OCI-LY3 (cell line): ENCODE measurements at regions not wholly inside any gene's neighbourhood (a gene's known extent, or its start where the extent isn't known, plus 50 kb on each side); places are given as distances from the start of the nearest gene placed in this dataset.

Source experiments
- H2AFZ ChIP-seq: fragments of 200-600, 300-600 bp; shearing (Covaris generic); 2 replicates; pipeline ENCODE4 v1.6.0; 2014; ENCODE audit warnings: antibody characterized with exemption, low read depth, low read length
- H3K27ac ChIP-seq: fragments of 200-600, 300-600 bp; sonication (generic); 2 replicates; pipeline ENCODE4 v1.5.1; 2014; ENCODE audit warnings: mild to moderate bottlenecking, low read length, moderate library complexity, mixed read lengths
- H3K27me3 ChIP-seq: fragments of 200-600, 300-600 bp; sonication (generic); 2 replicates; pipeline ENCODE4 v1.6.1; 2014; ENCODE audit warnings: low read depth, low read length, mixed read lengths
- H3K36me3 ChIP-seq: fragments of 200-600, 300-600 bp; sonication (generic); replicated peaks from 2 replicates; pipeline ENCODE3; 2014; ENCODE audit warnings: low read depth, low read length, mixed read lengths
- H3K4me1 ChIP-seq: fragments of 300-600, 200-600 bp; sonication (generic); 2 replicates; pipeline ENCODE4 v1.6.1; 2014; ENCODE audit warnings: low read length, mixed read lengths
- H3K4me2 ChIP-seq: fragments of 200-600, 300-600 bp; sonication (generic); 2 replicates; pipeline ENCODE4 v1.6.1; 2014; ENCODE audit warnings: low read length, mixed read lengths
- H3K4me3 ChIP-seq: fragments of 300-600, 200-600 bp; sonication (generic); 2 replicates; pipeline ENCODE4 v1.5.1; 2014; ENCODE audit warnings: antibody characterized with exemption, mild to moderate bottlenecking, low read length, moderate library complexity
- H3K79me2 ChIP-seq: fragments of 300-600, 200-600 bp; shearing (Covaris generic); 2 replicates; pipeline ENCODE4 v1.6.1; 2014; ENCODE audit warnings: mild to moderate bottlenecking, low read length, mixed read lengths
- H3K9ac ChIP-seq: fragments of 300-600, 200-600 bp; shearing (Covaris generic); 2 replicates; pipeline ENCODE4 v1.6.0; 2014; ENCODE audit warnings: mild to moderate bottlenecking, low read length, moderate library complexity
- H3K9me3 ChIP-seq: fragments of 200-600, 300-600 bp; shearing (Covaris generic); 2 replicates; pipeline ENCODE4 v1.6.1; 2014; ENCODE audit warnings: low read length, mixed read lengths; ENCODE audit not compliant: insufficient read depth
- H4K20me1 ChIP-seq: fragments of 200-600, 300-600 bp; sonication (generic); 2 replicates; pipeline ENCODE4 v1.6.1; 2016; ENCODE audit warnings: low read length, mixed read lengths; ENCODE audit not compliant: insufficient read depth
- EZH2phosphoT487 ChIP-seq: fragments of 200-600 bp; shearing (Covaris generic); IDR thresholded peaks from 2 replicates; pipeline ENCODE4 v1.6.1; 2018; ENCODE audit warnings: antibody characterized with exemption, mixed run types, low read depth
- TF ChIP-seq, protein P1 (sequence below): fragments of 200-600, 300-600 bp; sonication (generic); IDR thresholded peaks from 2 replicates; pipeline ENCODE4 v1.5.1; 2014; ENCODE audit warnings: antibody characterized with exemption, low read length, low read depth

DNA sequence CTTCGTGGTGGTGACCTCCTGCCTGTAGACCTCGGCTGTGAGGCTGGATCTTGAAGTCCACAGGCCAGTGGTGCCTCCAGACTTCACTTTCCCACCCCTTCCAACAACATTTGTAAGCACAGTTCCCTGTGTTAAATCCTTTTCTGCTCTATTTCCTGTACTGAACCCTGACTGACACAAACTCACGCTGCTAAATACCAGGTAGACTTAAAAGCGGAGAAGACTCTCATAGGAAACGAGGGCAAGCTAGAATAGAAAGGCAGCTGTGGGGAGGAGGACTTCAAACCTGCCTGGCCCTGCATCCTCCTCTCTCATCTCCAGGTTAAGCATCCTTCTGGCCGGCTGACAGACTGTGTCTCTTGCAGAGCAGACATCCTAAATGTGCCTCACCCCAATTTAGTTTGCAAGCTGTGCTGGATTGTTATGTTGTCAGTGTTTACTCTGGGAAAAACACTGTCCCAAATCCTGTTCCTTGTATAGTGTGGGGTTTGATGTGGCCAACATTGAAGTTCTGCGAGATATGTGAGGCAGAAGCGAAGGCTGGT lies 58.5 kb upstream of the LARS2 start:
- Histone ChIP-seq H3K9me3 (no peaks in the 10 kb centered on the region), H3K79me2 (no peaks in the 10 kb centered on the region), H3K27me3 (peaks cover 78% of the 10 kb centered on the region), H3K4me3 (no peak overlapping the region), H3K9ac (no peak overlapping the region), H3K36me3 (no peaks in the 10 kb centered on the region), H3K4me1 (no peaks in the 10 kb centered on the region), H2AFZ (no peak overlapping the region), H3K27ac (no peak overlapping the region), H4K20me1 (no peaks in the 10 kb centered on the region), H3K4me2 (no peak overlapping the region)
- TF ChIP-seq, protein P1, sequence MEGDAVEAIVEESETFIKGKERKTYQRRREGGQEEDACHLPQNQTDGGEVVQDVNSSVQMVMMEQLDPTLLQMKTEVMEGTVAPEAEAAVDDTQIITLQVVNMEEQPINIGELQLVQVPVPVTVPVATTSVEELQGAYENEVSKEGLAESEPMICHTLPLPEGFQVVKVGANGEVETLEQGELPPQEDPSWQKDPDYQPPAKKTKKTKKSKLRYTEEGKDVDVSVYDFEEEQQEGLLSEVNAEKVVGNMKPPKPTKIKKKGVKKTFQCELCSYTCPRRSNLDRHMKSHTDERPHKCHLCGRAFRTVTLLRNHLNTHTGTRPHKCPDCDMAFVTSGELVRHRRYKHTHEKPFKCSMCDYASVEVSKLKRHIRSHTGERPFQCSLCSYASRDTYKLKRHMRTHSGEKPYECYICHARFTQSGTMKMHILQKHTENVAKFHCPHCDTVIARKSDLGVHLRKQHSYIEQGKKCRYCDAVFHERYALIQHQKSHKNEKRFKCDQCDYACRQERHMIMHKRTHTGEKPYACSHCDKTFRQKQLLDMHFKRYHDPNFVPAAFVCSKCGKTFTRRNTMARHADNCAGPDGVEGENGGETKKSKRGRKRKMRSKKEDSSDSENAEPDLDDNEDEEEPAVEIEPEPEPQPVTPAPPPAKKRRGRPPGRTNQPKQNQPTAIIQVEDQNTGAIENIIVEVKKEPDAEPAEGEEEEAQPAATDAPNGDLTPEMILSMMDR, result no peak
- TF ChIP-seq EZH2phosphoT487, result no peak

DNA sequence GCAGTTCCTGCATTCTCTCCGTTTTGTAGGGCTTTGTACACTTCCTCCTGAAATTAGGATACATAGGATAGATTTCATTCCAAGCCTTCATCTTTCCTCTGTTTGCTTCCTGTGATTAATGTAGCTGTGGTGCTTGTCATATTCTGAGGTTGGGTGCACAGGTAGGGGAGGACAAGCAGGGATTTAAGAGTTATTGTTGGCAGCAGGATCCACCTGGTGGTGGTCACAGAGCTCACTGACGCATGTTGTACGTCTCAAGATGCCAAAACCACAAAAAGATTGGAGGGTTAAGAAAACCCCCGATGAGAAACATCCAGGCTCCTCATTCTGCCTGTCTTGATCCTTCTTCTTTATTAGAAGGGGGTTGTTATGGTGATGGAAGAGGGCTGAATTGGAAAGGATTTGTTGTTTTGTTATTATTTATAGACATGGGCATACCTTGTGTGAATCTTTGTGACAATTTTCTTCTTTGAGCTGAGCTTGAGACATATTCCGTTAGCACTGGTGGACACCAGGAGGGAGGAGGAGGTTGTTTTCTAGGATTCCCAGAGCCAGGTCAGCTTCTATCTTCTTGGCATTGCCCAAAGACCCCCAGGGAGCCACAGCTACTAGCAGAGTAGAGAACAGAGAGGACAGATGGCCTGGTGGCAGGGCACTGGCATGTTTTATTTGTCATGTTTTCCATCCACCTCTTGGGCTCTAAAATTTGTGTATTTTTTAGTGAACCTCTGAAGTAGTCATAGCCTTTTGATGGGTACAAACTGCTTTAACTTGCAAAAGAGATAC lies 57.7 kb upstream of the LARS2 start:
- TF ChIP-seq, protein P1, result no peak
- no peak for TF ChIP-seq EZH2phosphoT487
- Histone ChIP-seq H3K36me3 (no peaks in the 10 kb centered on the region), H3K9ac (no peak overlapping the region), H3K9me3 (no peaks in the 10 kb centered on the region), H3K4me3 (no peak overlapping the region), H3K4me1 (no peaks in the 10 kb centered on the region), H3K79me2 (no peaks in the 10 kb centered on the region), H3K4me2 (no peak overlapping the region), H4K20me1 (no peaks in the 10 kb centered on the region), H2AFZ (no peak overlapping the region), H3K27ac (no peak overlapping the region), H3K27me3 (peaks cover 70% of the 10 kb centered on the region)

DNA sequence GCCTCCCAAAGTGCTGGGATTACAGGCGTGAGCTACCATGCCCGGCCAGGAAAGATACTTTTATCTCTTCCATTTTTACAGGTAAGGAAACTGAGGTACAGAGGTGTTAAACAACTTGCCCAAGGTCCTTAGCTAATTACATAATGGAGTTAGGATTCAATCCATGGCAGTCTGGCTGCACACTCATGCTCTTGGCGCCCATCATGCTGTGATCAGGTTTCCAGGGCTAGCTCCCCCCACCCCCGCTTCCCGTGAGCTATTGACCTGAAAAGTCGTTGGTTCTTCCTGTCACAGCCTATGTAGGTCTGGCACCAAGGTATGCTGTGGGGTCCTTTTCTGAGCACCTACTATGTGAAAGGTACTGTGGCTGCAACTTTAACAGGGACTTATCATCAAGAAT lies 55.9 kb upstream of the LARS2 start:
- no peaks in the 10 kb centered on the region for H3K36me3 ChIP-seq
- H3K79me2 ChIP-seq, result no peaks in the 10 kb centered on the region
- no peak overlapping the region for H2AFZ ChIP-seq
- no peaks in the 10 kb centered on the region for H4K20me1 ChIP-seq
- no peak overlapping the region for H3K4me2 ChIP-seq
- H3K9ac ChIP-seq, result no peak overlapping the region
- no peaks in the 10 kb centered on the region for H3K4me1 ChIP-seq
- H3K9me3 ChIP-seq, result no peaks in the 10 kb centered on the region
- H3K27ac ChIP-seq, result no peak overlapping the region
- TF ChIP-seq, protein P1, result no peak
- no peak for TF ChIP-seq EZH2phosphoT487
- no peak overlapping the region for H3K4me3 ChIP-seq
- peaks cover 53% of the 10 kb centered on the region for H3K27me3 ChIP-seq

DNA sequence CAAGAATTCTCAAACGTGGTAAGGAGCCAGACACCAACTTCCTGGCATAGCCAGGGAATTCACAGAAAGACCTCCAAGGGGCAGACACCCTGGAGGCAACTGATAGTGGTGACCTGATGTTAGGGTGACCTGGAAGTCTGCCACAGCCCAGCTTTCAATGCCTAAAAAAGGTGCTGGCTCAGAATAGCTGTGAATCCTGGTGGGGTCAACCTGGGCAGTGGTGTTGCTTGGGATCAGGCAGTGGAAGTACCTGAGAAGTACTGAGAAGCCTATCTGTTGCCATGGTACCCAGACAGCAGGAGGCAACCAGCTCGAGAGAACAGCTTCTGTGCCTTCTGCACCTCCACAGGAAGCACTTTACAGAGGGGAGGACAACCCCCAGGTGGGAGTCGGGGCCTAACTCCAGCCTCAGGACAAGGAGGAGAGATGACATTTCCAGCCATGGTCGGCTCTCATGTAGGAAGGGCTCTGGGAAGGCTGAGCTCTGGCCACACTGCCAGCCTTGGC lies 55.4 kb upstream of the LARS2 start:
- H3K4me2 ChIP-seq, result no peak overlapping the region

More for the DNA sequence above, 55.4 kb upstream of the LARS2 start:
- Histone ChIP-seq H3K27me3 (peaks cover 50% of the 10 kb centered on the region), H3K4me1 (no peaks in the 10 kb centered on the region), H3K9ac (no peak overlapping the region), H2AFZ (no peak overlapping the region), H3K27ac (no peak overlapping the region), H3K9me3 (no peaks in the 10 kb centered on the region), H3K36me3 (no peaks in the 10 kb centered on the region), H4K20me1 (no peaks in the 10 kb centered on the region), H3K4me3 (no peak overlapping the region), H3K79me2 (no peaks in the 10 kb centered on the region)
- TF ChIP-seq, protein P1, result no peak
- TF ChIP-seq EZH2phosphoT487, result no peak
